ENCODE measurements at regions not wholly inside any gene's neighbourhood (a gene's known extent, or its start where the extent isn't known, plus 50 kb on each side); places are given as distances from the start of the nearest gene placed in this dataset.

DNA sequence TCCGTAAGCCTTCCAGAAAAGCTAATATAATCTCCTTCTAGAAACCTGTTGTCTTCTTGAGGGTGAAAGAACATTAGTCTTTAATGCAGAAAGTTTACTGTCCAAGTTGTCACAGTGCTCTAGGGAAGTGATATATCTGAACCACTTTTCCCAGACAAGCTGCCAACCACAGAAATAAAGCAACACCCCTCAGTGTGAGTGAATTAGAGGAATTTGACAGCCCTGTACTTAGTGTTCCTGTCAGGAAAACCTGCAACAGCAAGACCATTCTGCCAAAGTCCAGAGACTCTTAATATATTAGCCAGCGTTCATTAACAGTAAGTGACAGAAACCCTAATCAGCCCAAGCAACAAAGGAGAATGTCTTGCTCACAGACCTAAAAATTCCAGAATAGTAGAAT, 137.7 kb downstream of the KATNIP start:
- no peak for TF ChIP-seq SP1 (IDR thresholded peaks at IDR 0.05)
- TF ChIP-seq, protein P1, sequence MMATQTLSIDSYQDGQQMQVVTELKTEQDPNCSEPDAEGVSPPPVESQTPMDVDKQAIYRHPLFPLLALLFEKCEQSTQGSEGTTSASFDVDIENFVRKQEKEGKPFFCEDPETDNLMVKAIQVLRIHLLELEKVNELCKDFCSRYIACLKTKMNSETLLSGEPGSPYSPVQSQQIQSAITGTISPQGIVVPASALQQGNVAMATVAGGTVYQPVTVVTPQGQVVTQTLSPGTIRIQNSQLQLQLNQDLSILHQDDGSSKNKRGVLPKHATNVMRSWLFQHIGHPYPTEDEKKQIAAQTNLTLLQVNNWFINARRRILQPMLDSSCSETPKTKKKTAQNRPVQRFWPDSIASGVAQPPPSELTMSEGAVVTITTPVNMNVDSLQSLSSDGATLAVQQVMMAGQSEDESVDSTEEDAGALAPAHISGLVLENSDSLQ (IDR thresholded peaks at IDR 0.05): no peak
- TF ChIP-seq FOXM1 (IDR thresholded peaks at IDR 0.05; ENCODE audit: borderline replicate concordance): no peak
- no peak for TF ChIP-seq TARDBP (IDR thresholded peaks at IDR 0.05)

Data from HEK293T (cell line).